Pancreas (tissue), 10 donors: ENCODE measurements at regions not wholly inside any gene's neighbourhood (a gene's known extent, or its start where the extent isn't known, plus 50 kb on each side); places are given as distances from the start of the nearest gene placed in this dataset.

Source experiments
- ATAC-seq, 4 donors: fragments of 200-7000 bp; cut with Tn5 transposase; one replicate each; pipeline versions ENCODE4 v1.8.0 to v1.9.1; 2020; ENCODE audit warnings: mild to moderate bottlenecking in 4 of 4, moderate library complexity in 4 of 4
- DNase-seq, 6 donors: peaks; one replicate each; pipeline ENCODE4 v3.0.0-alpha.2; 2020
- FAIRE-seq: peaks from 2 replicates; lab custom pipeline; 2012; peaks lifted over from hg19 to GRCh38; lab: Jason Lieb, UNC
- H3K27ac ChIP-seq, 4 donors: fragments of 200-600 bp; sonication (generic); 1 replicate in 3 of 4; 2 replicates in 1 of 4; pipeline versions ENCODE4 v1.5.0 to v1.8.0; 2020
- H3K27me3 ChIP-seq, 4 donors: fragments of 200-600 bp; one replicate each; pipeline ENCODE4 v1.8.0; 2021
- H3K36me3 ChIP-seq, 3 donors: fragments of 200-600 bp; sonication (generic) in 1 of 3; one replicate each; pipeline versions ENCODE4 v1.5.0 to v1.8.0; 2020 to 2021
- H3K4me1 ChIP-seq, 3 donors: fragments of 200-600 bp; one replicate each; pipeline ENCODE4 v1.8.0; 2021
- H3K4me3 ChIP-seq, 4 donors: fragments of 200-600 bp; sonication (generic) in 2 of 4; one replicate each; pipeline versions ENCODE4 v1.5.0 to v1.8.0; 2020 to 2021
- H3K9me3 ChIP-seq, 4 donors: fragments of 200-600 bp; one replicate each; pipeline ENCODE4 v1.8.0; 2021
- WGBS, 2 donors: extraction: QIAGEN DNeasy Blood & Tissue Kit; methylation state at CpG; one replicate each; pipeline ENCODE4 v1.1.7; 2013; 5-methylcytosine and 5-hydroxymethylcytosine counted together
- intact Hi-C, 3 donors: fragments of 100-400 bp; cut with DNase I; formaldehyde crosslinking; loops; one replicate each; pipeline versions ENCODE4 v1.11.1 to v1.14.2; 2022
- TF ChIP-seq, protein P1 (sequence below), 4 donors: fragments of 200-600 bp; sonication (generic) in 3 of 4; IDR thresholded peaks; one replicate each; pipeline versions ENCODE4 v1.5.0 to v1.8.0; 2021; ENCODE audit warnings: antibody characterized with exemption in 4 of 4
- donor health status: healthy with polysubstance abuse.
- donor health status: DM: no; HTN: no; CAD: no; lungs with moderate emphysema.
- donor health status: DM: no; HTN: no; CAD: no.
- donor health status: control.
- donor health status: control.
- donor health status: Bipolar disorder and iron deficiency.
- donor health status: DM: yes; HTN: yes; CAD: no.
- donor health status: DM: no; HTN: no; CAD: no.
- donor health status: DM: no; HTN: no; CAD: no.
- donor health status: DM: yes; HTN: yes; CAD: no.

DNA sequence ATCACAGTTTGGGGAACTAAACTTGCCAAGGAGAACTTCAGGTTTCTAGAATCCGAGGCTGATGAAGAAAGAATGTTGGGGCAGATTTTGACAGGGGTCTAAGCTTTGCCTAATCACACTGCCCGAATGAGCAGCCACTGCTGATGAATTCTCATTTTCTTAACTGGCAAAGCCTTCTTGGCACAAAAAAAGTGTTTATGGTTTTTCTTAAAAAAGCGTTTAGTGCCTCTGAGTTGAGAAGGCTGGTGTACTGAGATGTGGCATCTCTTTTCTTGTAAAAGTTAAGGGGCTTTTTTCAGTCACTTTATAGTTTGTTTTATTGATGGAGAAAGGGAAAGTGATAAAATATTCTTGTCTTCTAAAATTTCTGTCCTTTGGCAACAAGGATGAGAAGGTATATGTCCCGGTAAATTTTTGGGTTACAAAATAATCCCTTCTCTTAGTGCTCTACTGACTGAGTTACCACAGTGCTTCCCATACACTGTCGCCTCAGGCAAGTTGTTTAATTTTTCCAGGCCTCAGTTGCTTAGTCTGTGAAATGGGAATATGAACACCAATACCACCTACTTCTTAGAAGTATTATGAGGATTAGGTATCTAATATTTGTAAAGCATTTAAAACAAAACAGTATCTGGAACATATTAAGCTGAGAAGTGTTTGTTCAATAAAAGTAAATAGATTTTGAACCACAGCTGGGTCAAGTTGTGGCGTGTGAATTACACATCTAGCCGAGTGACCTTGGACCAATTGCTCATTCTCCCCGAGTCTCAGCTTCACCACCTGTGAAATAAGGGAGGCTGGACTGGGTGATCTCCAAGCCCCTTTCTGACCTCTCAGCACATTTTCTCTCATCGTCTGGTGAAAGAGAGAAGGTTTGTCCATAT, 320.8 kb downstream of the HAPSTR1 start:
- Histone ChIP-seq H3K4me3 (no peak overlapping the region), H3K27ac (peak overlapping the region in 3 of 4 donors; percentile 31 to 60 (median 48)), H3K36me3 (no peaks in the 10 kb centered on the region), H3K4me1 (peaks cover 0 to 11% (median 9%) of the 10 kb centered on the region in 3 donors), H3K27me3 (no peaks in the 10 kb centered on the region), H3K9me3 (no peaks in the 10 kb centered on the region)
- DNase-seq (peak in 4 of 6 donors; percentile 30 to 71 (median 68)), FAIRE-seq (no peak), ATAC-seq (peak; percentile 87 to 94 (median 92))
- intact Hi-C loops, result no loop called here
- TF ChIP-seq, protein P1, sequence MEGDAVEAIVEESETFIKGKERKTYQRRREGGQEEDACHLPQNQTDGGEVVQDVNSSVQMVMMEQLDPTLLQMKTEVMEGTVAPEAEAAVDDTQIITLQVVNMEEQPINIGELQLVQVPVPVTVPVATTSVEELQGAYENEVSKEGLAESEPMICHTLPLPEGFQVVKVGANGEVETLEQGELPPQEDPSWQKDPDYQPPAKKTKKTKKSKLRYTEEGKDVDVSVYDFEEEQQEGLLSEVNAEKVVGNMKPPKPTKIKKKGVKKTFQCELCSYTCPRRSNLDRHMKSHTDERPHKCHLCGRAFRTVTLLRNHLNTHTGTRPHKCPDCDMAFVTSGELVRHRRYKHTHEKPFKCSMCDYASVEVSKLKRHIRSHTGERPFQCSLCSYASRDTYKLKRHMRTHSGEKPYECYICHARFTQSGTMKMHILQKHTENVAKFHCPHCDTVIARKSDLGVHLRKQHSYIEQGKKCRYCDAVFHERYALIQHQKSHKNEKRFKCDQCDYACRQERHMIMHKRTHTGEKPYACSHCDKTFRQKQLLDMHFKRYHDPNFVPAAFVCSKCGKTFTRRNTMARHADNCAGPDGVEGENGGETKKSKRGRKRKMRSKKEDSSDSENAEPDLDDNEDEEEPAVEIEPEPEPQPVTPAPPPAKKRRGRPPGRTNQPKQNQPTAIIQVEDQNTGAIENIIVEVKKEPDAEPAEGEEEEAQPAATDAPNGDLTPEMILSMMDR (IDR thresholded peaks at IDR 0.05), result no peak
- WGBS, 2 donors, result 48% methylated on average over 9 of the region's 9 CpGs

DNA sequence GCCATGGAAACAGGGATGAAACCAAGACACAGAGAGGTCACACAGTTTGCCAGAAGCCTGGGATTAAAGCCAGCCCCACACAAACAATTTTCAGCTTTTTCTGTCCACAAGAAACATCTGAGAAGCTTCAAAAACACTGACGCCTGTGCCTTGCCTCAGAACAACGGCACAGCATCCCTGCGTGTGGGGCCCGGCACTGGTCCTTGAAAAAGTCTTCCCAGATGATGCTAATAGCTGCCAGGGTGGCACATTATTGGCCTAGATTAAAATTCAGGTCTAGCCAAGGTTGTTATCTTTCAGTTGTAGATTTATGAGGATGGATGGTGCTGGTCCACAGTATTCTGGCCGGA, 321.4 kb downstream of the HAPSTR1 start:
- Histone ChIP-seq H3K4me3 (no peak overlapping the region), H3K36me3 (no peaks in the 10 kb centered on the region), H3K9me3 (no peaks in the 10 kb centered on the region), H3K4me1 (peaks cover 0 to 11% (median 9%) of the 10 kb centered on the region in 3 donors), H3K27me3 (no peaks in the 10 kb centered on the region), H3K27ac (peak overlapping the region in 3 of 4 donors; percentile 31 to 60 (median 48))
- no peak for DNase-seq
- FAIRE-seq, result no peak
- 15 to 18% methylated on average over 5 of the region's 5 CpGs for WGBS, 2 donors
- intact Hi-C loops, result no loop called here
- peak; percentile 42 to 63 (median 56) for ATAC-seq
- TF ChIP-seq, protein P1 (IDR thresholded peaks at IDR 0.05), result no peak

DNA sequence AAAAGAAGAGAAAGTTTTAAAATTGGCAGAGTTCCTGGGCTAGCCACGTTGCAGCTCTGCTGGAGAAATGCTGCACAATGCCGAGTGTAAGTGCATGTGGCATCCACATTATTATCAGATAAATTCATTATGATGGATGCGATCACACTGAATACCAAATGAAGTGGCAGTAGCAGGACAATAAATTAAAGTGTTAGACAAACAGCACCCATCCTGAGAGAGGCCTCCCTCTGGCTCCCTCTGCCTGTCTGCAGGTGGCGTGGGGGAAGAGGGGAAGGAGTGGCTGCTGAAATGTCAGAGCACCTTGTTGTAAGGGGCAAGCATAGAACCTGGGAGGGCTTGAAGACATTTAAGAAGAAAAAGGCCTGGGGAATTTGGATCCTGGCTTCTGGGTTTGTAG, 324.1 kb downstream of the HAPSTR1 start:
- WGBS, 2 donors, result 73 to 75% methylated on average over 4 of the region's 4 CpGs
- Histone ChIP-seq H3K4me3 (no peak overlapping the region), H3K9me3 (no peaks in the 10 kb centered on the region), H3K27me3 (no peaks in the 10 kb centered on the region), H3K36me3 (no peaks in the 10 kb centered on the region), H3K27ac (no peak overlapping the region), H3K4me1 (peaks cover 0 to 11% (median 9%) of the 10 kb centered on the region in 3 donors)
- DNase-seq (no peak), FAIRE-seq (no peak), ATAC-seq (no peak)
- TF ChIP-seq, protein P1 (IDR thresholded peaks at IDR 0.05), result no peak
- intact Hi-C loops, result no loop called here

DNA sequence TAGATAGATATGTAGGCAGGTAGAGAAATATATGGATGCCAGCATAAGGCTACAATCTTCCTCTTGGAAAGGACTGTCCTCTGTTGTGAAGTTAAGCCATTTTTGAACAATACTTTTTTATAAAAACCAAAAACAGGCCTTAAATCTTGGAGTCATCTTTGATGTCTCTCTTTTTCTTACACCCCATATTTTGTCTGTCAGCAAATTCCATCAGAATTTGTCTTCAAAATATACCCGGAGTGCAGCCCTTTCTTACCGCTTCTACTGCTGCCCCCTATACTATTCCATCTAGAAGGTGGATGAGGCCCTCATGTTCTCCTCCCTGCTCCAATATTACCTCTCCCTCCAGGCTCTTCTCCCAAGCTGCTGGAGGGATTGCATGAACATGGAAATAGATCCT, 326.5 kb downstream of the HAPSTR1 start:
- H3K36me3 ChIP-seq, result no peaks in the 10 kb centered on the region
- 70 to 94% methylated on average over 2 of the region's 2 CpGs for WGBS, 2 donors
- TF ChIP-seq, protein P1 (IDR thresholded peaks at IDR 0.05), result no peak
- no peak for ATAC-seq
- H3K4me1 ChIP-seq, result peaks cover 8 to 12% (median 10%) of the 10 kb centered on the region in 3 donors
- H3K27ac ChIP-seq, result no peak overlapping the region
- intact Hi-C loops, result no loop called here
- FAIRE-seq, result no peak
- no peaks in the 10 kb centered on the region for H3K27me3 ChIP-seq
- H3K4me3 ChIP-seq, result no peak overlapping the region
- DNase-seq, result no peak
- H3K9me3 ChIP-seq, result no peaks in the 10 kb centered on the region

DNA sequence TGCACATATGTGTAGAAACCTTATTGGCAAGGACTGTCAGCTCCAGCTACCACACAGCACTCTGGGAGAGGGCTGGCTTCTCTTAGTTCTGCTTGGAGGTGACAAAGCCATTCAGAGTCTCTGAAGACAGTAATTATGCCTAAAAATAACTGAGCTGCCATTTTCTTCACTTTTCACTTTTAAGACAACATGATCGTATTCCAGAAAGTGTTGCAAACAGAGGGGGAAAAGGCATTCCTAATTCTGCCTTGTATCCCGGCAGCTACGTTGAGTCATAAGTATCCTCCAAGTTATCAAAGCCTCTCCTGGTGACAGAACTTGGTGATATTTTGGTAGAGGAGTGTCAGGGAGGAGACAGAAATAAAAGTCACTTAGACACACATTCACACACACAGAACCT, 327.7 kb downstream of the HAPSTR1 start:
- no peak overlapping the region for H3K4me3 ChIP-seq
- no peaks in the 10 kb centered on the region for H3K9me3 ChIP-seq
- no peaks in the 10 kb centered on the region for H3K27me3 ChIP-seq
- WGBS, 2 donors, result 91 to 95% methylated on average over 3 of the region's 3 CpGs
- H3K27ac ChIP-seq, result no peak overlapping the region
- no peak for DNase-seq
- intact Hi-C loops, result no loop called here
- FAIRE-seq, result no peak
- no peak for ATAC-seq
- no peaks in the 10 kb centered on the region for H3K36me3 ChIP-seq
- H3K4me1 ChIP-seq, result peaks cover 8 to 15% (median 11%) of the 10 kb centered on the region in 3 donors
- TF ChIP-seq, protein P1 (IDR thresholded peaks at IDR 0.05), result no peak
